Embryonic facial prominence (tissue), 1 donor: ENCODE measurements at regions not wholly inside any gene's neighbourhood (a gene's known extent, or its start where the extent isn't known, plus 50 kb on each side); places are given as distances from the start of the nearest gene placed in this dataset.
A peak's percentile ranks its signal among the peaks of the same experiment; 100 is the strongest.
"Not testable (repeated sequence)": the region's sequence is repeated elsewhere in the genome, so short reads cannot be mapped to it uniquely, and the experiment has no call there.

Experiments
- DNase-seq: peaks from one replicate; pipeline ENCODE4 v3.0.0-alpha.2; 2016; ENCODE audit errors: extremely low spot score

- DNase-seq = no peak
Observed at GRCh38 chr21:35401476-35401875, 352.4 kb upstream of the RUNX1 start.

GRCh38 chr21:35400233-35400939 is 351.3 kb upstream of the RUNX1 start:
- DNase-seq = peak; percentile 59

- DNase-seq = no peak
Observed at GRCh38 chr21:35399706-35400105, 350.6 kb upstream of the RUNX1 start.

GRCh38 chr21:35399002-35399530 is 350.0 kb upstream of the RUNX1 start:
- DNase-seq = no peak

- no peak for DNase-seq
Observed at GRCh38 chr21:35398346-35398982, 349.4 kb upstream of the RUNX1 start.

GRCh38 chr21:35397781-35398180 is 348.7 kb upstream of the RUNX1 start:
- no peak for DNase-seq

- no peak for DNase-seq
Observed at GRCh38 chr21:35396655-35397054, 347.6 kb upstream of the RUNX1 start.

GRCh38 chr21:35395728-35396127 is 346.6 kb upstream of the RUNX1 start:
- no peak for DNase-seq

GRCh38 chr21:35394634-35395369 is 345.7 kb upstream of the RUNX1 start:
- DNase-seq = no peak

- no peak for DNase-seq
Observed at GRCh38 chr21:35394049-35394448, 344.9 kb upstream of the RUNX1 start.

GRCh38 chr21:35390013-35390776 is 341.1 kb upstream of the RUNX1 start:
- DNase-seq = no peak

GRCh38 chr21:35386491-35387079 is 337.5 kb upstream of the RUNX1 start:
- no peak for DNase-seq

GRCh38 chr21:35384375-35384774 is 335.3 kb upstream of the RUNX1 start:
- no peak for DNase-seq

GRCh38 chr21:35382696-35383095 is 333.6 kb upstream of the RUNX1 start:
- DNase-seq = no peak

- DNase-seq = no peak
Observed at GRCh38 chr21:35381743-35382310, 332.7 kb upstream of the RUNX1 start.

GRCh38 chr21:35380304-35380703 is 331.2 kb upstream of the RUNX1 start:
- not testable (repeated sequence) for DNase-seq

GRCh38 chr21:35378881-35379280 is 329.8 kb upstream of the RUNX1 start:
- no peak for DNase-seq

GRCh38 chr21:35377505-35378090 is 328.5 kb upstream of the RUNX1 start:
- DNase-seq = no peak

- DNase-seq = no peak
Observed at GRCh38 chr21:35376406-35377135, 327.5 kb upstream of the RUNX1 start.

GRCh38 chr21:35375115-35375514 is 326.0 kb upstream of the RUNX1 start:
- no peak for DNase-seq
